Activated T-cell treated with anti-CD3 and anti-CD28 coated beads for 1 hour (primary cell): ENCODE measurements at regions not wholly inside any gene's neighbourhood (a gene's known extent, or its start where the extent isn't known, plus 50 kb on each side); places are given as distances from the start of the nearest gene placed in this dataset.
"Not testable (repeated sequence)": the region's sequence is repeated elsewhere in the genome, so short reads cannot be mapped to it uniquely, and the experiment has no call there.

Experiments
- DNase-seq: peaks from one replicate; pipeline ENCODE4 v3.0.0-alpha.2; 2020; ENCODE audit warnings: low read depth

- DNase-seq, result no peak
These were observed 80.8 kb downstream of the C21orf91 start for GRCh38 chr21:17738176-17738953.

GRCh38 chr21:17736072-17736471, 83.1 kb downstream of the C21orf91 start:
- no peak for DNase-seq

- no peak for DNase-seq
These were observed 85.9 kb downstream of the C21orf91 start for GRCh38 chr21:17733209-17733608.

GRCh38 chr21:17732306-17732705, 86.8 kb downstream of the C21orf91 start:
- DNase-seq, result no peak

- no peak for DNase-seq
These were observed 87.6 kb downstream of the C21orf91 start for GRCh38 chr21:17731554-17731953.

- DNase-seq, result no peak
These were observed 88.4 kb downstream of the C21orf91 start for GRCh38 chr21:17730782-17731181.

GRCh38 chr21:17729455-17729854, 89.7 kb downstream of the C21orf91 start:
- DNase-seq, result no peak

- no peak for DNase-seq
These were observed 91.8 kb downstream of the C21orf91 start for GRCh38 chr21:17727361-17727760.

GRCh38 chr21:17726047-17726829, 92.9 kb downstream of the C21orf91 start:
- no peak for DNase-seq

- DNase-seq, result no peak
These were observed 93.8 kb downstream of the C21orf91 start for GRCh38 chr21:17725339-17725738.

- DNase-seq, result no peak
These were observed 100.2 kb upstream of the BTG3 start for GRCh38 chr21:17712887-17713286.

GRCh38 chr21:17711896-17712295, 99.2 kb upstream of the BTG3 start:
- DNase-seq, result no peak

- no peak for DNase-seq
These were observed 96.5 kb upstream of the BTG3 start for GRCh38 chr21:17709266-17709611.

GRCh38 chr21:17708522-17709265, 96.0 kb upstream of the BTG3 start:
- no peak for DNase-seq

GRCh38 chr21:17699524-17700189, 87.0 kb upstream of the BTG3 start:
- no peak for DNase-seq

- no peak for DNase-seq
These were observed 84.8 kb upstream of the BTG3 start for GRCh38 chr21:17697473-17697872.

- not testable (repeated sequence) for DNase-seq
These were observed 81.7 kb upstream of the BTG3 start for GRCh38 chr21:17694416-17694815.

GRCh38 chr21:17693801-17694200, 81.1 kb upstream of the BTG3 start:
- DNase-seq, result no peak

- no peak for DNase-seq
These were observed 77.4 kb upstream of the BTG3 start for GRCh38 chr21:17690078-17690494.

GRCh38 chr21:17688912-17689874, 76.5 kb upstream of the BTG3 start:
- peak; percentile 20 for DNase-seq

GRCh38 chr21:17682924-17683323, 70.2 kb upstream of the BTG3 start:
- DNase-seq, result no peak
